ELR (cell line): ENCODE measurements at regions not wholly inside any gene's neighbourhood (a gene's known extent, or its start where the extent isn't known, plus 50 kb on each side); places are given as distances from the start of the nearest gene placed in this dataset.

Experiments
- DNase-seq: peaks from one replicate; pipeline ENCODE4 v3.0.0-alpha.2; 2015; ENCODE audit warnings: low read depth

- DNase-seq: no peak
These were observed 271.5 kb downstream of the MEX3B start for GRCh38 chr15:81774309-81774708.

GRCh38 chr15:81768773-81769172 is 277.0 kb downstream of the MEX3B start:
- DNase-seq: no peak

DNA sequence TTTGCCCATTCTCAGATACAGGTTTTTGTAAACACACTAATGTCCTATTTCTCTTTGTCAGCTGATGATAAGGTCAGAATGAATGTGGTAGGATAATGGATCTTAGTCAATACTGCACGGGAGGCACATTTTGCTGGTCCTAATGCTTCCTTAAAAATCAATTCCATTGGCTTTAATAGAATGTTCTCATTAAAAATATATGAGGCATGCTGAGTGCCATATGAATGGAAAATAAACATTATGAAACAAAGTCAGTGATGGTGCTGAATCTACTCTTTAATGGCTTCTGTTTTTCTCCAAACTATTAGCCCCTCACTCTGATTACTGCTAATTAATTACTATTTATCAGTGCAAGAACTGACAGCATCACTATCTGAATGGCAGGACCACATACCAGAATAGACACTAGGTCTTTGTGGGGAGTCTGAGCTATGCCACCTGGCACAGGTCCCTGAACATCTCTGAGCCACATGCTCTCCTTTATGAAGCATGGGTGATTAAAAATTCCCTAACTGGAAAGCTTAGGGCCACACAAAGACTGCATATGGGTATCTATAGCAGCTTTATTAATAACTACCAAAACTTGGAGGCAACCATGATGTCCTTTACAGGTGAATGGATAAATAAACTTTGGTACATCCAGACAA is 278.9 kb downstream of the MEX3B start:
- DNase-seq: no peak

- no peak for DNase-seq
These were observed 280.0 kb downstream of the MEX3B start for GRCh38 chr15:81765816-81766215.

GRCh38 chr15:81763304-81763703 is 282.5 kb downstream of the MEX3B start:
- no peak for DNase-seq

- no peak for DNase-seq
These were observed 285.1 kb downstream of the MEX3B start for GRCh38 chr15:81760686-81761085.

DNA sequence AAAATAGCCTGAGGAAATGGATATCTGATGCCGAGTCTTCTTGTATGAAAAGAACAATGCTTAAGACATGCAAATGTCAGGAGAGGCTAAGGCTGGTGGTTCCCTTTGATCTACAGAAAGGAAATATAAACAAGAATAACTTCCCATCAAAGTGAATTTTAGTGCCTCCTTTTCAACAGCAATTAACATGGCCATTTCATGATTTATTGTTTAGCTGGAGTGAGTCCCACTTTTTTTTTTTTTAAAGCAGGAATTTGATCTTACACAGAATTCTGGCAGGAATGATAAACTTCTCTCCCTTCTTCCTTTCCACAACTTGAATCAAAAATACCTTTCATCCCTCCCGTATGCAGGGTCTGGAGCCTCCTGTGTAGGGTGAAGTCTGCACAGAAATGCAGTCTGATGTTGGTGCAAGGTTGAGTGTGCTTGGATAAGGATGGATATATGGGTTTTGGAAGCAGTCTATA is 287.0 kb downstream of the MEX3B start:
- no peak for DNase-seq

DNA sequence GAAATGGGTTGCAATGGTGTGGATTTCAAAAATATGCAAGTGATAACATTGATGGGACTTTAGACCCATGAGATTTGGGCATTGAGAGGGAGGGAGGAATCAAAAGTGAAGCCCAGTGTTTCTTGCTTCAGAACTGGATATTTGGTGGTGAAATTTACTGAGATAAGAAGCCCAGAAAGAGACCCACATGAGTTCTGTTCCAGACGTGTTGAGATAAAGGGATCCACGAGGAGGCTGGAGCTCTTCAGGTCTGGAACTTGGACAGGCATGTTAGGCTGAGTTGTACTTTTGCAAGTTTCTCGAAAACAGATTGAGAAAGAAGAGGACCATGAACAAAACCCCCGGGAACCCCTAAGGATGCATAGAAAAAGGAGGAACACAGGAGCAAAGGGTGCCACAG is 290.2 kb downstream of the MEX3B start:
- no peak for DNase-seq

GRCh38 chr15:81754078-81754477 is 291.7 kb downstream of the MEX3B start:
- no peak for DNase-seq

DNA sequence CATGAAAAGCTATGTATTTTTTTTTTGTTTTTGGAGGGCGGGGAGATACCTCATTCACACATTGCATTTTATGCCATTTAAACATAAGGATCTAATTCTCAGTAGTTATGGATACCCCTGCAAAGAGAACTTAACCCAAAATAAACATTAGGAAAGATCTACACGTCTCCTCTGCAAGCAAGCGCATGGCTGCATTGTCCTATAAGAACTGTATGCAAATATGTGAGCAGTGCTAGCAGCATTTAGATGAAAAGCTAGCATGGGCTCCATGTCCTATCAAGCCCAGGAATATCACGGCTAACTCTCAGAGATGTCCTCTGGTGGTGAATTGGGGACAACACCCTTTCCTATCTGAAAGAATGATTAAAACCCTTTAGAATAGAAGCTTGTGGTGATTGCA is 292.8 kb downstream of the MEX3B start:
- DNase-seq: no peak

DNA sequence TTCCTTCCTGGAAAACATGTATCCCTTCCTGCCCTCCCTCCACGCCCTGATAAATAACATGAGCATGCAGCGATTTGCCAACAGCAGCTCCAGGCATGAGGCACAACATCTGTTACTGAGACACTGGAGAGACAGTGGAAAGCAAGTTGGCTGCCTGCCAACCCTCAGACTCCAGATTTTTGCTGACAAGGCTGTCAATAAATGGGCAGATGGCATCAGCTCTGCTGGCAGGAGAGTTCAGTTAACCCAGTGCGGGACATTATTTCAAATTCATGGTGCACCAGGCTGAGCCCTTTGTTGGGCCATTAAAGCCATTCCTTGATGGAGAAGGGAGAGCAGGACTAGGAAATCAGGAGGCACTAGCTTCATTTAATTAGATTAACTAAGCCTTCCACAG is 293.3 kb downstream of the MEX3B start:
- DNase-seq: no peak

GRCh38 chr15:81751816-81752545 is 293.8 kb downstream of the MEX3B start:
- DNase-seq: no peak

DNA sequence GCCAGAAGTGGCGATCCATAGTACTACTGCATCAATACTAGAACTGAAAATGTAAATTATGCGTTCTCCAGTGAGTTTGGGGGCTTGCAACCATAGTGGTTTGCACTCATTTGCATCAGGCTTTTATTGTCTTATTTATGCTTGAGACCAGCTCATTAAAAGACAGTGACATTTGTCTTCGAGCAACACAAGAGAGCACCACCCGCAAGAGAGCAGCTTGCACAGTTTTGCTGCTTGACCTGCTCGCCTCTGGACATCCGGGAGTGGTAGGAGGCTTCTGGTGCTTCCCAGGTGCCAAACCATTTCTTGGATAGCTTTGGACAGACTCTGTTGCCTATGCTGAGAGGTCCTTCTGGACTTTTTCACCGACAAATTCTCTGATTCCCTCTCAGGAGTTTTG is 294.6 kb downstream of the MEX3B start:
- DNase-seq: no peak

GRCh38 chr15:81749716-81750375 is 296.0 kb downstream of the MEX3B start:
- DNase-seq: no peak

DNA sequence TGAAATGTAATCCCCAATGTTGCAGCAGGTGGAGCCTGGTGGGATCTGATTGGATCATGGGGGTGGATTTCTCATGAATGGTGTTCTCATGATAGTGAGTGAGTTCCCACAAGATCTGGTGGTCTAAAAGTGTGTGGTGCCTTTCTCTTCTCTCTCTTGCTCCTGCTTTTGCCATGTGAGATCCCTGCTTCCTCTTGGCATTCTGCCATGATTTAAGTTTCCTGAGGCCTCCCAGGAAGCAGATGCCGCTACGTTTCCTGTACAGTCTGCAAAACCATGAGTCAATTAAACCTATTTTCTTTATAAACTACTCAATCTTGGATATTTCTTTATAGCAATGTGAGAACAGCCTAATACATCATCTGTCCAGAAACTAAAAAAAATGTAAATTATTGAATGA is 298.3 kb downstream of the MEX3B start:
- DNase-seq: no peak

DNA sequence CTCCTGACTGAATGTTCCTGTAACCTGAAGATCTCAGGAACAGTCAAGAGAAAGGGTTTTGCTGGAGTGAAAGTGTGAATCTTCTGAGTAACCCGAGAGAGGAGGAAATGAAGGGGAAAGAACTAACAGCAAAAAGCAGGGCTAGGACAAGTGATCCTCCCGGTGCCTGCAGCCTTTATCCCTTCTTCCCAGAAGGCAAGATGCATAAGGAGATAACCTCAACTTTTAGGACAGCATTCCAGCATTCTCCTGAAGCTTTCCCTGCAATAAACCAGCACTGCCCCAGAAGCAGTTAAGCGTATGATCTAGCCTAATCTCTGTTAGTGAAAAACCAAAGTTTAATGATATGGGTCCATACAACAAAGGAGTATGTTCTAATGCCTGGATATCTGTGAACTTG is 298.8 kb downstream of the MEX3B start:
- no peak for DNase-seq

GRCh38 chr15:81744364-81744763 is 301.5 kb downstream of the MEX3B start:
- no peak for DNase-seq

DNA sequence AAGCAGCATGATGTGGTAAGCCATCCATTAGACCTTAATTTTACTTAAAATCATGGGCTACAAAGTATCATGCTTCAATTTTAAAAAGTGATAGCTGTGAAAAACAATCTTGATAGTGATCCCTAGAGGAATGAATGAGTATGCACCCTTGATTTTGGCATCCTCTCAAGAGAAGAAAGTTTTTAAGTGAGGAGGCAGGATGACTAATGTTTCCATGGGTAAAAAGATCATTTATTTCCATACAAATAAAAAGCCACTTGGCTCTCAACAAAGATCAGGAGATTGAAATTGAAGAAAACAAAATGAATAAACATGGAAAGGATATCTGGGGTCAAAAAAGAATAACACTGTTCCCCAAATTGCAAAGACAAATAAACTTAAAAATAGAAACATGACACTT is 305.4 kb downstream of the MEX3B start:
- no peak for DNase-seq

DNA sequence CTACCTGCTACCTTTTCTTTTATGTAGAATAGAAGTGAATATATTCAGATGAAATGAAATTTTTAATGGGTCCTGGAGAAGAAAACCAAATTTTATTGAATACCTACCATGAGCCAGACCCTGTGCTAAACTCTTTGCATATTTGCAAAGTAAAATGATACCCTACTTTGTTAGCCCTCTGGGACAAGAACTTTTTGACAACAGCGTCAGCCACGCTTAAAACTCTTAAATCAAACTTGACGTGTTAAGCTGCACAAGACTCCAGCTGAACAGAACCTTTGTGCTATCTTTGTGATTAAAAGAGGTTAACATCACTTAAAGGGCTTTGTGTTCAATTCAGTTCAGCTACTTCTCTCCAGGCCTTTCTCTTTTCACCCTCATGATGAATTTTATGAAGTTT is 316.5 kb downstream of the MEX3B start:
- no peak for DNase-seq

GRCh38 chr15:81728726-81729125 is 317.1 kb downstream of the MEX3B start:
- no peak for DNase-seq

- DNase-seq: no peak
These were observed 320.2 kb downstream of the MEX3B start for GRCh38 chr15:81725590-81725989.

GRCh38 chr15:81724536-81724935 is 321.3 kb downstream of the MEX3B start:
- DNase-seq: no peak

GRCh38 chr15:81723701-81724100 is 322.1 kb downstream of the MEX3B start:
- no peak for DNase-seq
